Glutamatergic neuron (in vitro differentiated cells): ENCODE measurements at regions not wholly inside any gene's neighbourhood (a gene's known extent, or its start where the extent isn't known, plus 50 kb on each side); places are given as distances from the start of the nearest gene placed in this dataset.
"Not testable (repeated sequence)": the region's sequence is repeated elsewhere in the genome, so short reads cannot be mapped to it uniquely, and the experiment has no call there.

Source experiments
- DNase-seq: peaks from one replicate; pipeline ENCODE4 v3.0.0; 2022
- H3K27ac Mint-ChIP-seq: one replicate; pipeline ENCODE4 v1.8.0; 2020; ENCODE audit warnings: mild to moderate bottlenecking, mixed read lengths, inconsistent platforms; ENCODE audit not compliant: unreplicated experiment
- H3K27me3 Mint-ChIP-seq: one replicate; pipeline ENCODE4 v1.8.0; 2020; ENCODE audit warnings: mild to moderate bottlenecking, moderate library complexity, mixed read lengths, inconsistent platforms; ENCODE audit not compliant: unreplicated experiment
- H3K36me3 Mint-ChIP-seq: one replicate; pipeline ENCODE4 v1.8.0; 2020; ENCODE audit warnings: mild to moderate bottlenecking, mixed read lengths, inconsistent platforms; ENCODE audit not compliant: unreplicated experiment
- H3K4me1 Mint-ChIP-seq: one replicate; pipeline ENCODE4 v1.8.0; 2020; ENCODE audit warnings: mild to moderate bottlenecking, low read depth, mixed read lengths, inconsistent platforms; ENCODE audit not compliant: unreplicated experiment
- H3K4me3 Mint-ChIP-seq: one replicate; pipeline ENCODE4 v1.8.0; 2020; ENCODE audit warnings: mild to moderate bottlenecking, mixed read lengths, inconsistent platforms; ENCODE audit not compliant: unreplicated experiment
- H3K9me3 Mint-ChIP-seq: one replicate; pipeline ENCODE4 v1.8.0; 2020; ENCODE audit warnings: mild to moderate bottlenecking, moderate library complexity, mixed read lengths, inconsistent platforms; ENCODE audit not compliant: unreplicated experiment
- CTCF ChIP-seq: fragments of 200-600 bp; sonication (generic); IDR thresholded peaks from one replicate; pipeline ENCODE4 v1.5.0; 2021; ENCODE audit not compliant: partially characterized antibody, unreplicated experiment

GRCh38 chr2:88396209-88396608 lies 56.3 kb downstream of the FOXI3 start:
- no peak overlapping the region for H3K4me3 Mint-ChIP-seq
- no peak for TF ChIP-seq CTCF
- no peak overlapping the region for H3K27ac Mint-ChIP-seq
- H3K36me3 Mint-ChIP-seq, result no peaks in the 10 kb centered on the region
- no peak for DNase-seq
- peaks cover 11% of the 10 kb centered on the region for H3K4me1 Mint-ChIP-seq
- no peaks in the 10 kb centered on the region for H3K9me3 Mint-ChIP-seq
- no peaks in the 10 kb centered on the region for H3K27me3 Mint-ChIP-seq

GRCh38 chr2:88377641-88377991 lies 74.9 kb downstream of the FOXI3 start:
- TF ChIP-seq CTCF, result no peak
- Mint-ChIP-seq H3K27ac (no peak overlapping the region), H3K4me1 (peaks cover 2% of the 10 kb centered on the region), H3K36me3 (no peaks in the 10 kb centered on the region), H3K4me3 (no peak overlapping the region), H3K27me3 (no peaks in the 10 kb centered on the region), H3K9me3 (peaks cover 2% of the 10 kb centered on the region)
- no peak for DNase-seq

DNA sequence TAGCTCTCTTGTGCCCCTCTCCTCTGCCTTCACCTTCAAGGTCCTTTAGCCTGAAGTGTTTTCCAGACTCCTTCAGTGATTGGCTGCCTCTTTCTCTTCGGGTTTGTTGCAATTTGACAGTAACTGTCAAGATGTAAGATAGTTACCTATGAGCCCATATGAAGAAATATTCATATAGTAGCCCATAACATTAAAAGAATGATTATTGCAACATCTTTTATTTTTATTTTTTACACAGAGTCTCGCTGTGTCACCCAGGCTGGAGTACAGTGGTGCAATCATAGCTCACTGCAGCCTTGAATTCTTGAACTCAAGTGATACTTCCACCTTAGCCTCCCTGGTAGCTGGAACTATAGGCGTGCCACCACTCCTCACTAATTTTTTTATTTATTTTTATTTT lies 80.5 kb downstream of the FOXI3 start:
- Mint-ChIP-seq H3K36me3 (no peaks in the 10 kb centered on the region), H3K27ac (no peak overlapping the region), H3K4me1 (peaks cover 2% of the 10 kb centered on the region), H3K4me3 (no peak overlapping the region), H3K27me3 (peaks cover under 1% of the 10 kb centered on the region), H3K9me3 (peaks cover 2% of the 10 kb centered on the region)
- no peak for TF ChIP-seq CTCF
- DNase-seq, result no peak

GRCh38 chr2:88365408-88365807 lies 87.1 kb downstream of the FOXI3 start:
- H3K27me3 Mint-ChIP-seq, H3K4me3 Mint-ChIP-seq, DNase-seq, H3K27ac Mint-ChIP-seq, H3K36me3 Mint-ChIP-seq, H3K4me1 Mint-ChIP-seq, H3K9me3 Mint-ChIP-seq: not testable (repeated sequence)

DNA sequence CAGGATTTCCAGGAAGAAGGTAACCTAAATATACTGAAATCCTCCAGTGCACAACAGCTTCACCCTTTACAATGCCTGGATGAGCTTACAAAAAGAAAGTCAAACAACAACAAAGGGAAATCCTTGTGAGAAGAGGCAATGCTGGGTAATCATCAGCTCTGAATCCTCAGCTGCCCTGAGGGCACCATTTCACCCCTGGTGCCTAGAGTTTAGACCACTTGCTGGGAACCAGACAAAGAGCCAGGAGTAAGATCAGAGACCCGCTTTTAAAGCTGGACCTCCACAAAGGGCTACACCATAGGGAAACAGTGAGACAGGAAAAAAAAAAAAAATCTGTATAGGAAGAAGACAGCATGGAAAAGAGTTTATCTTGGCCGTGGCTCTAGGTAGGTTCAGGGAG lies 97.0 kb downstream of the FOXI3 start:
- no peak overlapping the region for H3K4me3 Mint-ChIP-seq
- no peaks in the 10 kb centered on the region for H3K36me3 Mint-ChIP-seq
- H3K27me3 Mint-ChIP-seq, result peaks cover 5% of the 10 kb centered on the region
- no peak overlapping the region for H3K27ac Mint-ChIP-seq
- no peak for TF ChIP-seq CTCF
- H3K9me3 Mint-ChIP-seq, result no peaks in the 10 kb centered on the region
- no peak for DNase-seq
- no peaks in the 10 kb centered on the region for H3K4me1 Mint-ChIP-seq

- H3K36me3 Mint-ChIP-seq, result no peaks in the 10 kb centered on the region
Measured at GRCh38 chr2:88351249-88351601, 101.3 kb downstream of the FOXI3 start.

More at GRCh38 chr2:88351249-88351601, 101.3 kb downstream of the FOXI3 start:
- Mint-ChIP-seq H3K27me3 (peaks cover 10% of the 10 kb centered on the region), H3K4me1 (no peaks in the 10 kb centered on the region), H3K9me3 (no peaks in the 10 kb centered on the region), H3K4me3 (no peak overlapping the region), H3K27ac (no peak overlapping the region)
- peak; percentile 54 for TF ChIP-seq CTCF
- DNase-seq, result no peak
